ENCODE measurements at regions not wholly inside any gene's neighbourhood (a gene's known extent, or its start where the extent isn't known, plus 50 kb on each side); places are given as distances from the start of the nearest gene placed in this dataset.
"Not testable (repeated sequence)": the region's sequence is repeated elsewhere in the genome, so short reads cannot be mapped to it uniquely, and the experiment has no call there.

GRCh38 chr3:4914464-4914863, 64.8 kb upstream of the BHLHE40 start:
- WGBS, 2 experiments (ENCODE audit: insufficient coverage in 2 of 2): 80 to 95% methylated on average over 4 of the region's 5 CpGs
- H3K4me3 ChIP-seq (ENCODE audit: extremely low read depth, insufficient read depth, low read length, poor library complexity, severe bottlenecking): no peak overlapping the region
- H3K9me3 ChIP-seq (ENCODE audit: control insufficient read depth, low read length): peaks cover 5% of the 10 kb centered on the region
- H3K27ac ChIP-seq (ENCODE audit: low read depth, low read length, severe bottlenecking): no peak overlapping the region
- H3K36me3 ChIP-seq (ENCODE audit: control insufficient read depth, insufficient read depth, low read length): no peaks in the 10 kb centered on the region
- H3K4me1 ChIP-seq (ENCODE audit: control insufficient read depth, insufficient read depth, low read length, poor library complexity, severe bottlenecking): no peaks in the 10 kb centered on the region

- WGBS, 2 experiments (ENCODE audit: insufficient coverage in 2 of 2): no CpG with 5 or more reads among the region's 2 CpGs
- not testable (repeated sequence) for H3K36me3 ChIP-seq (ENCODE audit: control insufficient read depth, insufficient read depth, low read length); H3K4me3 ChIP-seq (ENCODE audit: extremely low read depth, insufficient read depth, low read length, poor library complexity, severe bottlenecking); H3K9me3 ChIP-seq (ENCODE audit: control insufficient read depth, low read length); H3K4me1 ChIP-seq (ENCODE audit: control insufficient read depth, insufficient read depth, low read length, poor library complexity, severe bottlenecking); H3K27ac ChIP-seq (ENCODE audit: low read depth, low read length, severe bottlenecking)
Measured at GRCh38 chr3:4921589-4921988, 57.6 kb upstream of the BHLHE40 start.

- Histone ChIP-seq H3K27ac (ENCODE audit: low read depth, low read length, severe bottlenecking) (no peak overlapping the region), H3K4me3 (ENCODE audit: extremely low read depth, insufficient read depth, low read length, poor library complexity, severe bottlenecking) (no peak overlapping the region), H3K4me1 (ENCODE audit: control insufficient read depth, insufficient read depth, low read length, poor library complexity, severe bottlenecking) (no peaks in the 10 kb centered on the region), H3K36me3 (ENCODE audit: control insufficient read depth, insufficient read depth, low read length) (no peaks in the 10 kb centered on the region), H3K9me3 (ENCODE audit: control insufficient read depth, low read length) (no peaks in the 10 kb centered on the region)
- 88 to 100% methylated on average over 1 of the region's 1 CpG for WGBS, 2 experiments (ENCODE audit: insufficient coverage in 2 of 2)
Measured at GRCh38 chr3:4926892-4927291, 52.3 kb upstream of the BHLHE40 start.

GRCh38 chr3:4928277-4928789, 50.9 kb upstream of the BHLHE40 start:
- 88 to 95% methylated on average over 4 to 7 of the region's 7 CpGs for WGBS, 2 experiments (ENCODE audit: insufficient coverage in 2 of 2)
- Histone ChIP-seq H3K36me3 (ENCODE audit: control insufficient read depth, insufficient read depth, low read length) (no peaks in the 10 kb centered on the region), H3K9me3 (ENCODE audit: control insufficient read depth, low read length) (no peaks in the 10 kb centered on the region), H3K27ac (ENCODE audit: low read depth, low read length, severe bottlenecking) (no peak overlapping the region), H3K4me3 (ENCODE audit: extremely low read depth, insufficient read depth, low read length, poor library complexity, severe bottlenecking) (no peak overlapping the region), H3K4me1 (ENCODE audit: control insufficient read depth, insufficient read depth, low read length, poor library complexity, severe bottlenecking) (no peaks in the 10 kb centered on the region)

Data from mesodermal cell (in vitro differentiated cells).